PC-3 (cell line): ENCODE measurements at regions not wholly inside any gene's neighbourhood (a gene's known extent, or its start where the extent isn't known, plus 50 kb on each side); places are given as distances from the start of the nearest gene placed in this dataset.
"Not testable (repeated sequence)": the region's sequence is repeated elsewhere in the genome, so short reads cannot be mapped to it uniquely, and the experiment has no call there.

ENCODE experiments used
- CTCF ChIP-seq: fragments of 300-600 bp; sonication (generic); conservative IDR thresholded peaks from 2 replicates; pipeline ENCODE4 v1.5.1; 2017; ENCODE audit warnings: antibody characterized with exemption, low read depth, mild to moderate bottlenecking, low read length
- EZH2phosphoT487 ChIP-seq: fragments of 300-600 bp; sonication (generic); IDR thresholded peaks from 2 replicates; pipeline ENCODE4 v1.6.1; 2018; ENCODE audit warnings: mild to moderate bottlenecking, antibody characterized with exemption, low read length, borderline replicate concordance

DNA sequence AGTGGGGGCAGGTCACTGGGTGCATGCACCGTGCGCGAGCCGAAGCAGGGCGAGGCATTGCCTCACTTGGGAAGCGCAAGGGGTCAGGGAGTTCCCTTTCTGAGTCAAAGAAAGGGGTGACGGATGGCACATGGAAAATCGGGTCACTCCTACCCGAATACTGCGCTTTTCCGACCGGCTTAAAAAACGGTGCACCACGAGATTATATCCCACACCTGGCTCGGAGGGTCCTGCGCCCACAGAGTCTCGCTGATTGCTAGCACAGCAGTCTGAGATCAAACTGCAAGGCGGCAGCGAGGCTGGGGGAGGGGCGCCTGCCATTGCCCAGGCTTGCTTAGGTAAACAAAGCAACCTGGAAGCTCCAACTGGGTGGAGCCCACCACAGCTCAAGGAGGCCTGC lies 194.9 kb downstream of the TPBG start:
- not testable (repeated sequence) for TF ChIP-seq CTCF, EZH2phosphoT487
